Hepatocyte (in vitro differentiated cells): ENCODE measurements at regions not wholly inside any gene's neighbourhood (a gene's known extent, or its start where the extent isn't known, plus 50 kb on each side); places are given as distances from the start of the nearest gene placed in this dataset.

Experiments
- EZH2 ChIP-seq: fragments of 200-600 bp; sonication (generic); IDR thresholded peaks from 2 replicates; pipeline ENCODE4 v1.6.1; 2016; ENCODE audit warnings: antibody characterized with exemption, mild to moderate bottlenecking, borderline replicate concordance
- EZH2phosphoT487 ChIP-seq: fragments of 200-600 bp; sonication (generic); IDR thresholded peaks from one replicate; pipeline ENCODE4 v1.6.1; 2018; ENCODE audit warnings: antibody characterized with exemption, mild to moderate bottlenecking, low read depth, moderate library complexity; ENCODE audit not compliant: unreplicated experiment, severe bottlenecking
- TF ChIP-seq, protein P1 (sequence below): fragments of 200-600 bp; sonication (generic); IDR thresholded peaks from 2 replicates; pipeline ENCODE4 v1.5.1; 2016; ENCODE audit warnings: antibody characterized with exemption, mild to moderate bottlenecking; ENCODE audit not compliant: poor library complexity

DNA sequence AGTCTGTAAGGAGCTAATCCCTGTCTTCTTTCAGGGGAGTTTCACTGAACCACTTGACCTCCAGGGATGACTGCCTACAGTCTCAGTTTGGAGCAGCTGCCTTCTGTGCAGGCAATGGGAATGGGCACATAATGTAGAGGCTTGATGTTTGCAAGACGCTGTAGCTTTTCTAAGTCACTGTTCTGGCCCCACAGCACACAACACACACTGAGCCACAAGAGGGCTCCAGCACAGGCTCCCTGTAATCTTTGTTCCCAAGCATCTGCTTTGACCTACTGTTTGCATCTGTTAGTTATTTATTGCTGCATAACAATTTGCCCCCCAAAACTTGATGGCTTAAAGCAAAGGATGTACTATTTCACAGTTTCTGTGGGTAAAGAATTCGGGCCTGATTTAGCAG lies 419.0 kb upstream of the ASIC2 start:
- TF ChIP-seq EZH2 (no peak), EZH2phosphoT487 (no peak)
- TF ChIP-seq, protein P1, sequence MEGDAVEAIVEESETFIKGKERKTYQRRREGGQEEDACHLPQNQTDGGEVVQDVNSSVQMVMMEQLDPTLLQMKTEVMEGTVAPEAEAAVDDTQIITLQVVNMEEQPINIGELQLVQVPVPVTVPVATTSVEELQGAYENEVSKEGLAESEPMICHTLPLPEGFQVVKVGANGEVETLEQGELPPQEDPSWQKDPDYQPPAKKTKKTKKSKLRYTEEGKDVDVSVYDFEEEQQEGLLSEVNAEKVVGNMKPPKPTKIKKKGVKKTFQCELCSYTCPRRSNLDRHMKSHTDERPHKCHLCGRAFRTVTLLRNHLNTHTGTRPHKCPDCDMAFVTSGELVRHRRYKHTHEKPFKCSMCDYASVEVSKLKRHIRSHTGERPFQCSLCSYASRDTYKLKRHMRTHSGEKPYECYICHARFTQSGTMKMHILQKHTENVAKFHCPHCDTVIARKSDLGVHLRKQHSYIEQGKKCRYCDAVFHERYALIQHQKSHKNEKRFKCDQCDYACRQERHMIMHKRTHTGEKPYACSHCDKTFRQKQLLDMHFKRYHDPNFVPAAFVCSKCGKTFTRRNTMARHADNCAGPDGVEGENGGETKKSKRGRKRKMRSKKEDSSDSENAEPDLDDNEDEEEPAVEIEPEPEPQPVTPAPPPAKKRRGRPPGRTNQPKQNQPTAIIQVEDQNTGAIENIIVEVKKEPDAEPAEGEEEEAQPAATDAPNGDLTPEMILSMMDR = no peak
